K562 (cell line): ENCODE measurements at regions not wholly inside any gene's neighbourhood (a gene's known extent, or its start where the extent isn't known, plus 50 kb on each side); places are given as distances from the start of the nearest gene placed in this dataset.

Experiments used
- ATAC-seq: fragments of 200-7000 bp; cut with Tn5 transposase; 3 replicates; pipeline ENCODE4 v1.9.1; 2020; ENCODE audit warnings: moderate library complexity
- BruUV-seq: library from RNA; stranded (reverse); fragments of 400-500 nt; replicated peaks from 2 replicates; lab custom pipeline; 2021; lab: Mats Ljungman, UMichigan
- CTCF ChIA-PET: fragments of 300-600 bp; formaldehyde crosslinking; extraction: SDS; loops from one replicate; lab custom pipeline; 2021; ENCODE audit warnings: low intra/inter-chr PET ratio; lab: Yijun Ruan, JAX
- POLR2A ChIA-PET: fragments of 300-600, 350-650 bp; sonication (Branson Sonifier 250); formaldehyde crosslinking; extraction: SDS; loops from one replicate; lab custom pipeline; 2021; ENCODE audit warnings: antibody characterized with exemption, inconsistent platforms; lab: Yijun Ruan, JAX
- DNase-seq, 4 experiments: peaks; one replicate each; pipeline versions ENCODE4 v3.0.0 to v3.0.0-alpha.2; 2011 to 2018; ENCODE audit warnings: low spot score in 3 of 4, mixed read lengths in 3 of 4; ENCODE audit errors: extremely low read depth in 1 of 4
- FAIRE-seq: peaks from 2 replicates; lab custom pipeline; 2011; peaks lifted over from hg19 to GRCh38; lab: Jason Lieb, UNC
- H2AFZ ChIP-seq: 2 replicates; pipeline ENCODE4 v1.6.0; 2011; ENCODE audit warnings: low read depth, low read length, control low read depth, inconsistent platforms
- H3K27ac ChIP-seq: fragments of 200-600 bp; 3 replicates; pipeline ENCODE4 v1.8.0; 2011; ENCODE audit warnings: low read depth, mild to moderate bottlenecking, control low read depth, inconsistent platforms, low read length, moderate library complexity, mixed read lengths; ENCODE audit errors: extremely low read depth
- H3K27me3 ChIP-seq, 2 experiments: fragments of 300-600 bp in 1 of 2; 2 replicates in 1 of 2; 3 replicates in 1 of 2; pipeline versions ENCODE4 v1.6.0 to v1.8.0; 2011; ENCODE audit warnings: inconsistent platforms in 2 of 2, low read length in 2 of 2, mild to moderate bottlenecking in 1 of 2, mixed read lengths in 1 of 2, moderate library complexity in 1 of 2; ENCODE audit not compliant: control insufficient read depth in 2 of 2, insufficient read depth in 2 of 2
- H3K36me3 ChIP-seq: fragments of 300-600 bp; 3 replicates; pipeline ENCODE4 v1.8.0; 2011; ENCODE audit warnings: mild to moderate bottlenecking, low read length, inconsistent platforms; ENCODE audit not compliant: control insufficient read depth, insufficient read depth
- H3K4me1 ChIP-seq, 2 experiments: fragments of 200-600 bp in 1 of 2; replicated peaks in 1 of 2; 2 replicates in 1 of 2; 3 replicates in 1 of 2; pipeline versions ENCODE4 v1.5.1 to v1.8.0; 2011; ENCODE audit warnings: inconsistent platforms in 2 of 2, low read length in 2 of 2, mild to moderate bottlenecking in 1 of 2, mixed read lengths in 1 of 2, moderate library complexity in 1 of 2; ENCODE audit not compliant: control insufficient read depth in 2 of 2, insufficient read depth in 2 of 2
- H3K4me2 ChIP-seq: 2 replicates; pipeline ENCODE4 v1.6.1; 2011; ENCODE audit warnings: low read length, control low read depth, inconsistent platforms, mixed read lengths; ENCODE audit not compliant: insufficient read depth
- H3K4me3 ChIP-seq: fragments of 200-600 bp; sonication (generic), shearing (Covaris generic); 2 replicates; pipeline ENCODE4 v1.5.1; 2016; ENCODE audit warnings: control low read depth, inconsistent platforms
- H3K79me2 ChIP-seq: fragments of 200-600 bp; 3 replicates; pipeline ENCODE4 v1.8.0; 2011; ENCODE audit warnings: low read length, inconsistent platforms; ENCODE audit not compliant: control insufficient read depth, insufficient read depth
- H3K9ac ChIP-seq, 2 experiments: 2 replicates each; pipeline versions ENCODE4 v1.6.0 to v1.6.1; 2011; ENCODE audit warnings: low read depth in 2 of 2, low read length in 2 of 2, control low read depth in 1 of 2, inconsistent platforms in 1 of 2, mild to moderate bottlenecking in 1 of 2, mixed read lengths in 1 of 2; ENCODE audit not compliant: insufficient read depth in 1 of 2
- H3K9me1 ChIP-seq: one replicate; pipeline ENCODE4 v1.6.0; 2011; ENCODE audit warnings: inconsistent platforms, mild to moderate bottlenecking, low read length, moderate library complexity; ENCODE audit not compliant: control insufficient read depth, insufficient read depth
- H3K9me3 ChIP-seq: replicated peaks from 2 replicates; pipeline ENCODE4 v1.5.1; 2011; ENCODE audit warnings: low read depth, low read length, inconsistent platforms; ENCODE audit not compliant: control insufficient read depth, insufficient read depth
- H4K20me1 ChIP-seq: replicated peaks from 2 replicates; pipeline ENCODE4 v1.6.1; 2011; ENCODE audit warnings: low read length, inconsistent platforms, mixed read lengths; ENCODE audit not compliant: control insufficient read depth, insufficient read depth
- BRF2 ChIP-seq: IDR thresholded peaks from 3 replicates; pipeline ENCODE4 v1.6.1; 2011; ENCODE audit warnings: borderline replicate concordance, mild to moderate bottlenecking; ENCODE audit not compliant: insufficient read length, insufficient read depth
- CEBPB ChIP-seq: fragments of 450-650 bp; IDR thresholded peaks from 2 replicates; pipeline ENCODE4 v1.6.1; 2016; ENCODE audit warnings: missing genetic modification characterization, missing compliant biosample characterization
- CEBPG ChIP-seq, 3 experiments: fragments of 200-800 bp in 1 of 3; sonication (Bioruptor generic) in 1 of 3; sonication (generic) in 1 of 3; formaldehyde crosslinking in 1 of 3; IDR thresholded peaks in 2 of 3; conservative IDR thresholded peaks in 1 of 3; 2 replicates each; pipeline versions ENCODE4 v1.6.1 to v1.8.0; 2016 to 2022; ENCODE audit warnings: missing compliant biosample characterization in 2 of 3, missing genetic modification characterization in 2 of 3, mild to moderate bottlenecking in 1 of 3, missing genetic modification reagents in 1 of 3
- CHAMP1 ChIP-seq: fragments of 450-650 bp; IDR thresholded peaks from 2 replicates; pipeline ENCODE4 v1.6.1; 2016; ENCODE audit warnings: mild to moderate bottlenecking
- ZKSCAN8 ChIP-seq: fragments of 200-800 bp; sonication (Bioruptor generic); IDR thresholded peaks from 2 replicates; pipeline ENCODE4 v1.6.1; 2016; ENCODE audit warnings: missing genetic modification characterization, missing compliant biosample characterization
- ZNF584 ChIP-seq: fragments of 200-800 bp; sonication (Bioruptor generic); IDR thresholded peaks from 2 replicates; pipeline ENCODE4 v1.6.1; 2016; ENCODE audit warnings: low read depth, mild to moderate bottlenecking, missing genetic modification characterization, missing compliant biosample characterization
- WGBS: fragments of 100-300 bp; shearing (Covaris generic); methylation state at CpG from one replicate; pipeline ENCODE4 v1.1.6; 2016; ENCODE audit warnings: low coverage, mixed read lengths; ENCODE audit not compliant: insufficient coverage; ENCODE audit errors: missing lambda C conversion rate; 5-methylcytosine and 5-hydroxymethylcytosine counted together
- in situ Hi-C: fragments of 300-500 bp; cut with MboI; formaldehyde crosslinking; loops from 4 replicates; pipeline ENCODE4 v1.15.0; 2018; ENCODE audit warnings: inconsistent platforms, mixed read lengths
- intact Hi-C: fragments of 100-400 bp; cut with micrococcal nuclease; formaldehyde crosslinking; loops from 2 replicates; pipeline ENCODE4 v1.14.2; 2022

- Histone ChIP-seq H3K36me3 (no peaks in the 10 kb centered on the region), H3K9me1 (no peaks in the 10 kb centered on the region), H2AFZ (no peak overlapping the region), H3K4me1 (no peaks in the 10 kb centered on the region), H3K4me3 (no peak overlapping the region), H3K4me2 (no peak overlapping the region), H3K27ac (no peak overlapping the region), H3K9me3 (no peaks in the 10 kb centered on the region; the same call in 1 of the 2 replicates), H3K9ac (no peak overlapping the region), H3K27me3 (no peaks in the 10 kb centered on the region), H3K79me2 (no peaks in the 10 kb centered on the region), H4K20me1 (no peaks in the 10 kb centered on the region)
- FAIRE-seq (no peak), ATAC-seq (no peak), DNase-seq (no peak)
- CTCF ChIA-PET = no interaction called here
- in situ Hi-C loops = no loop called here
- intact Hi-C loops = no loop called here
- POLR2A ChIA-PET = no interaction called here
- 3% methylated on average over 2 of the region's 2 CpGs for WGBS
- TF ChIP-seq BRF2 = no peak
- no TSS peak for BruUV-seq
Observed at GRCh38 chr1:162997499-162998285, 71.5 kb upstream of the RGS4 start.

- ATAC-seq = no peak
- intact Hi-C loops = no loop called here
- FAIRE-seq = no peak
- ChIA-PET CTCF (no interaction called here), POLR2A (interaction anchor here (0.6 kb wide), 1 partner anchor 51 kb away, joined by 3 read pairs; no protein-coding TSS in a partner anchor)
- no peaks in the 10 kb centered on the region for H3K79me2 ChIP-seq
- no peaks in the 10 kb centered on the region for H3K36me3 ChIP-seq
- no peaks in the 10 kb centered on the region for H3K9me1 ChIP-seq
- no peak overlapping the region for H3K4me3 ChIP-seq
- WGBS = 7% methylated on average over 1 of the region's 1 CpG
- no peak overlapping the region for H2AFZ ChIP-seq
- H3K9me3 ChIP-seq = no peaks in the 10 kb centered on the region; the same call in 1 of the 2 replicates
- BruUV-seq = no TSS peak
- no peak for DNase-seq
- no peak overlapping the region for H3K9ac ChIP-seq
- in situ Hi-C loops = no loop called here
- H3K27ac ChIP-seq = no peak overlapping the region
- TF ChIP-seq CHAMP1 (no peak), ZNF584 (CRISPR knock-in tag) (no peak), CEBPG (CRISPR knock-in tag; IDR thresholded peaks at IDR 0.05) (no peak), CEBPG (tag; conservative IDR thresholded peaks at IDR 0.05 in 1 of 2, IDR thresholded peaks at IDR 0.05 in 1 of 2) (peak; percentile 58 to 79; a peak in 3 of 4 replicates), CEBPB (tag) (peak; percentile 85), ZKSCAN8 (CRISPR knock-in tag) (no peak)
- H3K4me1 ChIP-seq = no peaks in the 10 kb centered on the region
- no peaks in the 10 kb centered on the region for H4K20me1 ChIP-seq
- H3K4me2 ChIP-seq = no peak overlapping the region
- no peaks in the 10 kb centered on the region for H3K27me3 ChIP-seq
Observed at GRCh38 chr1:162996261-162996660, 72.9 kb upstream of the RGS4 start.
